Sigmoid colon (tissue), 6 donors: ENCODE measurements at regions not wholly inside any gene's neighbourhood (a gene's known extent, or its start where the extent isn't known, plus 50 kb on each side); places are given as distances from the start of the nearest gene placed in this dataset.

Experiments used
- DNase-seq: peaks from one replicate; pipeline ENCODE4 v3.0.0-alpha.2; 2019
- H3K27ac ChIP-seq, 4 donors: fragments of 200-600 bp; sonication (generic); one replicate each; pipeline ENCODE4 v1.5.1; 2016 to 2019; ENCODE audit warnings: mild to moderate bottlenecking in 1 of 4
- H3K27me3 ChIP-seq, 3 donors: fragments of 200-600 bp; sonication (generic); one replicate each; pipeline ENCODE4 v1.5.1; 2019; ENCODE audit warnings: mild to moderate bottlenecking in 1 of 3
- H3K36me3 ChIP-seq, 4 donors: fragments of 200-600 bp; sonication (generic); one replicate each; pipeline ENCODE4 v1.5.1; 2016 to 2019
- H3K4me1 ChIP-seq, 4 donors: fragments of 200-600 bp; sonication (generic); one replicate each; pipeline ENCODE4 v1.5.1; 2017 to 2019
- H3K4me3 ChIP-seq, 4 donors: fragments of 200-600 bp; sonication (generic); one replicate each; pipeline ENCODE4 v1.5.1; 2017 to 2019; ENCODE audit warnings: mild to moderate bottlenecking in 2 of 4, moderate library complexity in 1 of 4
- H3K9me3 ChIP-seq, 4 donors: fragments of 200-600 bp in 3 of 4; sonication (generic) in 3 of 4; one replicate each; pipeline versions ENCODE4 v1.5.1 to v1.6.1; 2013 to 2019
- EP300 ChIP-seq, 4 donors: sonication (generic); formaldehyde crosslinking; IDR thresholded peaks; one replicate each; pipeline ENCODE4 v1.6.1; 2017; ENCODE audit warnings: antibody characterized with exemption in 4 of 4
- POLR2A ChIP-seq, 2 donors: fragments of 450-650 bp; IDR thresholded peaks; one replicate each; pipeline ENCODE4 v1.6.1; 2016; ENCODE audit warnings: antibody characterized with exemption in 2 of 2, mild to moderate bottlenecking in 2 of 2, moderate library complexity in 2 of 2
- POLR2AphosphoS5 ChIP-seq, 4 donors: sonication (generic); formaldehyde crosslinking; IDR thresholded peaks; one replicate each; pipeline ENCODE4 v1.6.1; 2017; ENCODE audit warnings: antibody characterized with exemption in 4 of 4
- WGBS, 2 donors: extraction: QIAGEN DNeasy Blood & Tissue Kit; methylation state at CpG; one replicate each; pipeline ENCODE4 v1.1.7; 2013; 5-methylcytosine and 5-hydroxymethylcytosine counted together
- intact Hi-C: fragments of 100-400 bp; cut with DNase I; formaldehyde crosslinking; loops from one replicate; pipeline ENCODE4 v1.15.1; 2023
- TF ChIP-seq, protein P1 (sequence below), 4 experiments: fragments of 450-650 bp in 3 of 4; fragments of 200-600 bp in 1 of 4; IDR thresholded peaks; one replicate each; pipeline ENCODE4 v1.5.1; 2016 to 2019; ENCODE audit warnings: antibody characterized with exemption in 4 of 4, mild to moderate bottlenecking in 3 of 4, moderate library complexity in 2 of 4
- donor health status: healthy with polysubstance abuse.
- donor health status: healthy.

DNA sequence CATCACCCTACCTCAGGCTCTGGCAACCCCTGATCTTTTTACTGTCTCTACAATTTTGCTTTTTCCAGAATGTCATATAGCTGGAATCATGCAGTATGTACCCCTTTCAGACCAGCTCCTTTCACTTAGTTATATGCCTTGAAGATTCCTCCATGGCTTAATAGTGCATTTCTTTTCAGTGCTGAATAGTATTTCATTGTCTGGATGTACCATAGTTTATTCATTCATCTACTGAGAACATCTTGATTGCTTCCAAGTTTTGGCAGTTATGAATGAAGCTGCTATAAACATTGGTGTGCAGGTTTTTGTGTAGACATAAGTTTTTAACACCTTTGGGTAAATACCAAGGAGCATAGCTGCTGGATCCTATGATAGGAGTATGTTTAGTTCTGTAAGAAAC lies 50.8 kb upstream of the ANP32A start:
- DNase-seq = no peak
- Histone ChIP-seq H3K4me1 (peaks cover 0 to 7% (median 3%) of the 10 kb centered on the region in 4 donors), H3K9me3 (no peaks in the 10 kb centered on the region), H3K27ac (no peak overlapping the region), H3K36me3 (no peaks in the 10 kb centered on the region), H3K4me3 (no peak overlapping the region), H3K27me3 (peaks cover 0 to 4% (median 0%) of the 10 kb centered on the region in 3 donors)
- intact Hi-C loops = no loop called here
- no peak for TF ChIP-seq POLR2A (IDR thresholded peaks at IDR 0.05)
- TF ChIP-seq EP300 (IDR thresholded peaks at IDR 0.05) = no peak
- TF ChIP-seq, protein P1, sequence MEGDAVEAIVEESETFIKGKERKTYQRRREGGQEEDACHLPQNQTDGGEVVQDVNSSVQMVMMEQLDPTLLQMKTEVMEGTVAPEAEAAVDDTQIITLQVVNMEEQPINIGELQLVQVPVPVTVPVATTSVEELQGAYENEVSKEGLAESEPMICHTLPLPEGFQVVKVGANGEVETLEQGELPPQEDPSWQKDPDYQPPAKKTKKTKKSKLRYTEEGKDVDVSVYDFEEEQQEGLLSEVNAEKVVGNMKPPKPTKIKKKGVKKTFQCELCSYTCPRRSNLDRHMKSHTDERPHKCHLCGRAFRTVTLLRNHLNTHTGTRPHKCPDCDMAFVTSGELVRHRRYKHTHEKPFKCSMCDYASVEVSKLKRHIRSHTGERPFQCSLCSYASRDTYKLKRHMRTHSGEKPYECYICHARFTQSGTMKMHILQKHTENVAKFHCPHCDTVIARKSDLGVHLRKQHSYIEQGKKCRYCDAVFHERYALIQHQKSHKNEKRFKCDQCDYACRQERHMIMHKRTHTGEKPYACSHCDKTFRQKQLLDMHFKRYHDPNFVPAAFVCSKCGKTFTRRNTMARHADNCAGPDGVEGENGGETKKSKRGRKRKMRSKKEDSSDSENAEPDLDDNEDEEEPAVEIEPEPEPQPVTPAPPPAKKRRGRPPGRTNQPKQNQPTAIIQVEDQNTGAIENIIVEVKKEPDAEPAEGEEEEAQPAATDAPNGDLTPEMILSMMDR (IDR thresholded peaks at IDR 0.05) = no peak
- TF ChIP-seq POLR2AphosphoS5 (IDR thresholded peaks at IDR 0.05) = no peak

DNA sequence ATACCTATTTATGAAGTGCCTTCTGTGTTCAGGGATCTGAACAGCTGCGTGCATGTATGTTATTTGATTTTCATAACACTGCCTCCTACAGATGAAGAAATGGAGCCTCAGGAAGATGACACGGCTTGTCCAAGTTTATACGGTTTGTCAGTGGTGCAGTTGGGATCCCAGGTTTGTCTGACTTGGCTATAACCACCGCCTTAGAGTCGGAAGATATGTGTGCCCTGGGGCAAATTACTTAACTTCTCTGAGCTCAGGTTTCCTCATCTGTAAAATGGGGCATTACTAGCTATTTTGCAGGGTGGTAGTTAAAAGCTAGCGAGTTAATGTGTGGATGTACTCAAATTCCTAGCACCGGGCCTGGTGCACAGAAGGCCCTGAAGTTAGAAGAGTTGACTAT lies 54.1 kb upstream of the ANP32A start:
- no peak for DNase-seq
- Histone ChIP-seq H3K9me3 (no peaks in the 10 kb centered on the region), H3K36me3 (no peaks in the 10 kb centered on the region), H3K4me1 (peaks cover 0 to 7% (median 3%) of the 10 kb centered on the region in 4 donors), H3K27ac (no peak overlapping the region), H3K4me3 (no peak overlapping the region), H3K27me3 (peaks cover 0 to 4% (median 0%) of the 10 kb centered on the region in 3 donors)
- intact Hi-C loops = loop anchor here (2.0 to 5.0 kb wide), 2 partner anchors 52 to 322 kb away; partner anchors contain the start of gene ANP32A
- WGBS, 2 donors = 92 to 94% methylated on average over 7 of the region's 7 CpGs
- TF ChIP-seq, protein P1 (IDR thresholded peaks at IDR 0.05) = no peak
- no peak for TF ChIP-seq EP300 (IDR thresholded peaks at IDR 0.05)
- no peak for TF ChIP-seq POLR2A (IDR thresholded peaks at IDR 0.05)
- no peak for TF ChIP-seq POLR2AphosphoS5 (IDR thresholded peaks at IDR 0.05)

DNA sequence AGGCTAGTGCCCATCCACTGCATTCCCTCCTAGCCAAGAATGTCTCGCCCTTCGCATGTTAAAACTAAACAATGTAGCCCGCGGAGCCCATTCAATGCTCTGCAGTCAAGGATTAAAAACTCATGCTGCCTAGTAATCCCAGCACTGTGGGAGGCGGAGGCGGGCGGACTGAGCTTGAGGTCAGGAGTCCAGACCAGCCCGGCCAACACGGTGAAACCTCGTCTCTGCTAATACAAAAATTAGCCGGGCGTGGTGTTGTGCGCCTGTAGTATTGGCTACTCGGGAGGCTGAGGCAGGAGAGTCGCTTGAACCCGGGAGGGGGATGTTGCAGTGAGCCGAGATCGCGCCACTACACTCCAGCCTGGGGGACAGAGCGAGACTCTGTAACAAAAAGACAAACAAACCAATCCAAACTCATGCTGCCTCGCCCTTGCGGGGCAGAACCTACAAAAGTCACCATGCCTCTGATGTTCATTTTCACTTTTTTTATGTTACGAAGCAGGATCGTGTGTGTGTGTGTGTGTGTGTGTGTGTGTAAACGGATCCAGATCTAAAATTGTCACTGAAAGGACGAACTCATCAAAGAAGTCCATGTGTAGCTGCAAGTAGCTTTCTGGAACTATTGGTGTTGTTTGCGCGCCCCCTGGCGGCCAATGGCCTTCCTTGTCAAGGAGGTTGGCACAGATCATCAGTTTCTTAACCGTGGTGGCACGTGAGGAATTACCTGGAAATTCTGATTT lies 54.8 kb upstream of the SPESP1 start:
- intact Hi-C loops = loop anchor here (1.0 to 5.0 kb wide), 4 partner anchors 53 to 323 kb away; partner anchors contain the start of gene ANP32A
- peaks cover 0 to under 1% (median 0%) of the 10 kb centered on the region in 3 donors for H3K27me3 ChIP-seq
- H3K4me3 ChIP-seq = peak overlapping the region in 3 of 4 donors; percentile 29 to 47 (median 45)

DNA sequence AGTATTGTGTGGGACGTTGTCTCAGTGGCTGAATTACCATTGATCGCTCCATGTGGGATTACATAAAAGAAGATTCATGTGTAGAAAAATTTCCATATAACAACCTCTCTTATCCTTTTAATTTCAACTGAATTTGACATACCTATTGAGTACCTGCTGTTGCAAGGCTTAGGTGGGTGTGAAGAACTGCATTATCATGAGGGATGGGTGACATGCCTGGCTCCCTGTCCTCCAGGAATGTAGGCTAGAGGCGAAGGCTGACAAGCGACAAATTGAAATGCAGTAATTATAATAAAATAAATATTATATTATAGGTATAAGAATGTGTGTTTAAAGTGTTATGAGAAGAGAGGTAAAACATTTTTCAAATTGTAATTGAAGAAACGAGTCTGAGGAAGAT lies 52.7 kb upstream of the SPESP1 start:
- 87 to 89% methylated on average over 5 of the region's 5 CpGs for WGBS, 2 donors
- no peaks in the 10 kb centered on the region for H3K9me3 ChIP-seq
- H3K36me3 ChIP-seq = no peaks in the 10 kb centered on the region
- intact Hi-C loops = loop anchor here (2.0 to 5.0 kb wide), 2 partner anchors 55 to 95 kb away; partner anchors contain the start of gene ANP32A
- no peak for DNase-seq
- H3K4me3 ChIP-seq = no peak overlapping the region
- TF ChIP-seq POLR2A (IDR thresholded peaks at IDR 0.05) (no peak), EP300 (IDR thresholded peaks at IDR 0.05) (no peak), POLR2AphosphoS5 (IDR thresholded peaks at IDR 0.05) (no peak)
- TF ChIP-seq, protein P1 (IDR thresholded peaks at IDR 0.05) = no peak
- no peaks in the 10 kb centered on the region for H3K27me3 ChIP-seq
- H3K4me1 ChIP-seq = peaks cover 0 to 7% (median 3%) of the 10 kb centered on the region in 4 donors
- no peak overlapping the region for H3K27ac ChIP-seq

More for the DNA sequence above, 54.8 kb upstream of the SPESP1 start:
- TF ChIP-seq, protein P1 (IDR thresholded peaks at IDR 0.05) = peak; percentile 82 to 91 (median 88)
- no peak for TF ChIP-seq EP300 (IDR thresholded peaks at IDR 0.05)
- peak in 1 of 4 donors; percentile 13 for TF ChIP-seq POLR2AphosphoS5 (IDR thresholded peaks at IDR 0.05)
- WGBS, 2 donors = 6 to 15% methylated on average over 31 of the region's 31 CpGs
- H3K27ac ChIP-seq = no peak overlapping the region
- no peaks in the 10 kb centered on the region for H3K9me3 ChIP-seq
- H3K4me1 ChIP-seq = peaks cover 0 to 7% (median 3%) of the 10 kb centered on the region in 4 donors
- peak; percentile 95 for DNase-seq
- H3K36me3 ChIP-seq = no peaks in the 10 kb centered on the region
